ENCODE measurements at regions not wholly inside any gene's neighbourhood (a gene's known extent, or its start where the extent isn't known, plus 50 kb on each side); places are given as distances from the start of the nearest gene placed in this dataset.

GRCh38 chr4:84147831-84148230 is 351.3 kb downstream of the NKX6-1 start:
- Mint-ChIP-seq H3K9me3 (no peaks in the 10 kb centered on the region), H3K4me1 (peaks cover 0 to 2% of the 10 kb centered on the region in 2 experiments; a peak in 1 of 4 replicates), H3K4me3 (no peak overlapping the region), H3K36me3 (ENCODE audit: insufficient read depth in 1 of 3, low read depth in 3 of 3) (no peaks in the 10 kb centered on the region), H3K27me3 (ENCODE audit: low read depth) (no peaks in the 10 kb centered on the region; the same call in 1 of the 2 replicates), H3K27ac (no peak overlapping the region)
- no peak overlapping the region for H2BK12ac ChIP-seq (ENCODE audit: insufficient read length, low read depth, low read length)
- no peak overlapping the region for H2BK20ac ChIP-seq (ENCODE audit: low read depth, low read length, poor library complexity, severe bottlenecking)
- no peak overlapping the region for H4K5ac ChIP-seq (ENCODE audit: insufficient read length, low read depth, low read length)
- no CpG with 5 or more reads among the region's 3 CpGs for WGBS (ENCODE audit: extremely low coverage, insufficient read length, low lambda C conversion rate)
- H3K79me1 ChIP-seq (ENCODE audit: insufficient read depth, low read depth, low read length, poor library complexity, severe bottlenecking), result no peaks in the 10 kb centered on the region
- no peaks in the 10 kb centered on the region for H3K4me1 ChIP-seq (ENCODE audit: insufficient read depth, low read length)
- no peak overlapping the region for H4K8ac ChIP-seq (replicated peaks; ENCODE audit: insufficient read length, low read depth, low read length)
- no peak overlapping the region for H3K4ac ChIP-seq (ENCODE audit: low read depth, low read length)
- no peak overlapping the region for H2AFZ ChIP-seq (ENCODE audit: low read length)
- no peak overlapping the region for H3K14ac ChIP-seq (ENCODE audit: insufficient read depth, low read length)
- no peak overlapping the region for H3K27ac ChIP-seq (ENCODE audit: insufficient read length, low read depth, low read length)
- H3K23ac ChIP-seq (ENCODE audit: insufficient read length, low read depth, low read length), result no peak overlapping the region
- H3K9ac ChIP-seq (ENCODE audit: extremely low read depth, insufficient read length, low read length), result no peak overlapping the region
- H3K79me2 ChIP-seq (ENCODE audit: insufficient read depth, low read length), result no peaks in the 10 kb centered on the region
- H3K4me2 ChIP-seq (ENCODE audit: insufficient read depth, insufficient read length, low read length), result no peak overlapping the region
- H3K27me3 ChIP-seq (ENCODE audit: insufficient read depth, low read length), result no peaks in the 10 kb centered on the region
- no peak overlapping the region for H2AK5ac ChIP-seq (ENCODE audit: insufficient read length, low read length)
- H3K56ac ChIP-seq (ENCODE audit: insufficient read length, low read depth, low read length), result no peak overlapping the region
- no peaks in the 10 kb centered on the region for H4K20me1 ChIP-seq (ENCODE audit: control insufficient read depth, insufficient read depth, insufficient read length)
- H3K18ac ChIP-seq (ENCODE audit: insufficient read length, low read depth, low read length), result no peak overlapping the region
- TF ChIP-seq, protein P1, sequence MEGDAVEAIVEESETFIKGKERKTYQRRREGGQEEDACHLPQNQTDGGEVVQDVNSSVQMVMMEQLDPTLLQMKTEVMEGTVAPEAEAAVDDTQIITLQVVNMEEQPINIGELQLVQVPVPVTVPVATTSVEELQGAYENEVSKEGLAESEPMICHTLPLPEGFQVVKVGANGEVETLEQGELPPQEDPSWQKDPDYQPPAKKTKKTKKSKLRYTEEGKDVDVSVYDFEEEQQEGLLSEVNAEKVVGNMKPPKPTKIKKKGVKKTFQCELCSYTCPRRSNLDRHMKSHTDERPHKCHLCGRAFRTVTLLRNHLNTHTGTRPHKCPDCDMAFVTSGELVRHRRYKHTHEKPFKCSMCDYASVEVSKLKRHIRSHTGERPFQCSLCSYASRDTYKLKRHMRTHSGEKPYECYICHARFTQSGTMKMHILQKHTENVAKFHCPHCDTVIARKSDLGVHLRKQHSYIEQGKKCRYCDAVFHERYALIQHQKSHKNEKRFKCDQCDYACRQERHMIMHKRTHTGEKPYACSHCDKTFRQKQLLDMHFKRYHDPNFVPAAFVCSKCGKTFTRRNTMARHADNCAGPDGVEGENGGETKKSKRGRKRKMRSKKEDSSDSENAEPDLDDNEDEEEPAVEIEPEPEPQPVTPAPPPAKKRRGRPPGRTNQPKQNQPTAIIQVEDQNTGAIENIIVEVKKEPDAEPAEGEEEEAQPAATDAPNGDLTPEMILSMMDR (conservative IDR thresholded peaks at IDR 0.05), result no peak
- no peak overlapping the region for H2BK15ac ChIP-seq (ENCODE audit: low read depth, low read length)
- H4K91ac ChIP-seq (ENCODE audit: insufficient read length, low read depth, low read length), result no peak overlapping the region
- no peak overlapping the region for H3T11ph ChIP-seq (ENCODE audit: low read length)
- H3K9me3 ChIP-seq (ENCODE audit: control insufficient read depth, low read depth, low read length), result no peaks in the 10 kb centered on the region
- no peaks in the 10 kb centered on the region for H3K23me2 ChIP-seq (ENCODE audit: insufficient read length, low read depth, low read length, poor library complexity, severe bottlenecking)
- no peak for DNase-seq
- H2BK120ac ChIP-seq (ENCODE audit: low read depth, low read length, poor library complexity, severe bottlenecking), result no peak overlapping the region
- no peak overlapping the region for H2BK5ac ChIP-seq (ENCODE audit: insufficient read length, low read length)
